ENCODE measurements at regions not wholly inside any gene's neighbourhood (a gene's known extent, or its start where the extent isn't known, plus 50 kb on each side); places are given as distances from the start of the nearest gene placed in this dataset.

DNA sequence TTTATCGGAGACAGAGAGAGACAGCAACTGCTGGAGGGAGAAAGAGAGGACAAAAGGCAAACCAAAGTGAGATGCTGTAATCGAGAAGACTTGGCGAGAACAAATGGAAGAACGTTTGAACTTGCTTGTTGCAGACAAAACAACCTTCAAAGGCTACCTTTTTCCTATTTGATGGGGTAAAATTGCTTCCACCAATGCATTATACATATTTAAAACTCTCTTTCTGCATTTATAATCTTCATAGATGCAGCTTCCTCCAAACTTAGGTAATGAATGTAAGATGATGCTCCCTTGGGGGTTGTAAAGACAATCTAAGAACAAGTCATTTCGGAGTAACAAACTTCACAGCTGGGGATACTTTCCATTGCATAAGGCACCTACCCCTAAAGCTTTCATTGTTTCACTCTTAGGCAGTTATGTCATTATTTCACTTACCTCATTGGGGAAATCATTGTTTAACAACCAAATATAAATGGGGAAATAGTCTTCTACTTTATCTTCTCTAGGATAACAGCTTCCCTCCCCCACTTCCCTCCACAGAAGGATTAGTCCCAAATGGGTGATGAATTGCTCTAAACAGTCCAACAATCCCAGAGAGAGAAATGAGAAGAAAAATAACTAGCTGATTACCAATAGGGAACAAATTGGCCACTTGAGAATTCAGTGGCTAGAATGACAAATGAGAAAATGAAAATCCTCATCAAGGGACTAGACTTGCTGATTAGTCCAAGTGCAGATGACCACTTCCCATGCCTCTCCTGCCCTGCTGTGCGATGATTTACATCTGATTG lies 269.8 kb upstream of the ADAMTS9 start:
- TF ChIP-seq, protein P1, sequence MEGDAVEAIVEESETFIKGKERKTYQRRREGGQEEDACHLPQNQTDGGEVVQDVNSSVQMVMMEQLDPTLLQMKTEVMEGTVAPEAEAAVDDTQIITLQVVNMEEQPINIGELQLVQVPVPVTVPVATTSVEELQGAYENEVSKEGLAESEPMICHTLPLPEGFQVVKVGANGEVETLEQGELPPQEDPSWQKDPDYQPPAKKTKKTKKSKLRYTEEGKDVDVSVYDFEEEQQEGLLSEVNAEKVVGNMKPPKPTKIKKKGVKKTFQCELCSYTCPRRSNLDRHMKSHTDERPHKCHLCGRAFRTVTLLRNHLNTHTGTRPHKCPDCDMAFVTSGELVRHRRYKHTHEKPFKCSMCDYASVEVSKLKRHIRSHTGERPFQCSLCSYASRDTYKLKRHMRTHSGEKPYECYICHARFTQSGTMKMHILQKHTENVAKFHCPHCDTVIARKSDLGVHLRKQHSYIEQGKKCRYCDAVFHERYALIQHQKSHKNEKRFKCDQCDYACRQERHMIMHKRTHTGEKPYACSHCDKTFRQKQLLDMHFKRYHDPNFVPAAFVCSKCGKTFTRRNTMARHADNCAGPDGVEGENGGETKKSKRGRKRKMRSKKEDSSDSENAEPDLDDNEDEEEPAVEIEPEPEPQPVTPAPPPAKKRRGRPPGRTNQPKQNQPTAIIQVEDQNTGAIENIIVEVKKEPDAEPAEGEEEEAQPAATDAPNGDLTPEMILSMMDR (IDR thresholded peaks at IDR 0.05; ENCODE audit: insufficient read depth, low read depth, low read length): no peak
- no peak for TF ChIP-seq EZH2 (IDR thresholded peaks at IDR 0.05; ENCODE audit: insufficient read depth, low read length)
